ENCODE measurements at regions not wholly inside any gene's neighbourhood (a gene's known extent, or its start where the extent isn't known, plus 50 kb on each side); places are given as distances from the start of the nearest gene placed in this dataset.

DNA sequence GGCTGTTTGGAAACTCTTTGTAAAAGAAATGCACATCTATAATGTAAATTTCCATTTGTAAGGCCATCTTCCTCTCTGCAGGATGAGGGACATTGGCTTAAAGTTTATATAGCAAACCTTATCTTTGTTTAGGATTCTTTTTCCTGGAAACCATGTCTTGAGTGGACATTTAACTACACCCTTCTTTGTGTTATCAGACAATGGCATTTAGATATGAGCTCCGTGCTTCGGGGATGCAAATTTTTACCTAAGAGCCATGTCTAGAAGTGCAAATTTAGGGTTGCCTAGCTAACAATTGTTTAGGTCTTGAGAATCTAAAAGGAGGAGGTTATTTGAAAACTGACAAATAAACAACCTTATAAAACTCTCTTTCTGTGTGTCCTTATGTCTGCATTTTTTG lies 623.8 kb downstream of the MMUT start:
- H3K27ac ChIP-seq (ENCODE audit: insufficient read length, low read depth, low read length): no peak overlapping the region
- TF ChIP-seq, protein P1, sequence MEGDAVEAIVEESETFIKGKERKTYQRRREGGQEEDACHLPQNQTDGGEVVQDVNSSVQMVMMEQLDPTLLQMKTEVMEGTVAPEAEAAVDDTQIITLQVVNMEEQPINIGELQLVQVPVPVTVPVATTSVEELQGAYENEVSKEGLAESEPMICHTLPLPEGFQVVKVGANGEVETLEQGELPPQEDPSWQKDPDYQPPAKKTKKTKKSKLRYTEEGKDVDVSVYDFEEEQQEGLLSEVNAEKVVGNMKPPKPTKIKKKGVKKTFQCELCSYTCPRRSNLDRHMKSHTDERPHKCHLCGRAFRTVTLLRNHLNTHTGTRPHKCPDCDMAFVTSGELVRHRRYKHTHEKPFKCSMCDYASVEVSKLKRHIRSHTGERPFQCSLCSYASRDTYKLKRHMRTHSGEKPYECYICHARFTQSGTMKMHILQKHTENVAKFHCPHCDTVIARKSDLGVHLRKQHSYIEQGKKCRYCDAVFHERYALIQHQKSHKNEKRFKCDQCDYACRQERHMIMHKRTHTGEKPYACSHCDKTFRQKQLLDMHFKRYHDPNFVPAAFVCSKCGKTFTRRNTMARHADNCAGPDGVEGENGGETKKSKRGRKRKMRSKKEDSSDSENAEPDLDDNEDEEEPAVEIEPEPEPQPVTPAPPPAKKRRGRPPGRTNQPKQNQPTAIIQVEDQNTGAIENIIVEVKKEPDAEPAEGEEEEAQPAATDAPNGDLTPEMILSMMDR (conservative IDR thresholded peaks at IDR 0.05): no peak

More for the DNA sequence above, 623.8 kb downstream of the MMUT start:
- Histone ChIP-seq H3K23me2 (ENCODE audit: insufficient read length, low read depth, low read length, poor library complexity, severe bottlenecking) (no peaks in the 10 kb centered on the region), H3T11ph (ENCODE audit: low read length) (no peak overlapping the region), H2BK15ac (ENCODE audit: low read depth, low read length) (no peak overlapping the region), H3K23ac (ENCODE audit: insufficient read length, low read depth, low read length) (no peak overlapping the region), H2AFZ (ENCODE audit: low read length) (no peak overlapping the region), H3K18ac (ENCODE audit: insufficient read length, low read depth, low read length) (no peak overlapping the region), H4K8ac (replicated peaks; ENCODE audit: insufficient read length, low read depth, low read length) (no peak overlapping the region), H4K91ac (ENCODE audit: insufficient read length, low read depth, low read length) (no peak overlapping the region), H2BK20ac (ENCODE audit: low read depth, low read length, poor library complexity, severe bottlenecking) (no peak overlapping the region), H2BK12ac (ENCODE audit: insufficient read length, low read depth, low read length) (no peak overlapping the region), H3K4ac (ENCODE audit: low read depth, low read length) (no peak overlapping the region), H3K4me2 (ENCODE audit: insufficient read depth, insufficient read length, low read length) (no peak overlapping the region), H4K20me1 (ENCODE audit: control insufficient read depth, insufficient read depth, insufficient read length) (no peaks in the 10 kb centered on the region), H2BK120ac (ENCODE audit: low read depth, low read length, poor library complexity, severe bottlenecking) (no peak overlapping the region), H3K9ac (ENCODE audit: extremely low read depth, insufficient read length, low read length) (no peak overlapping the region), H3K79me2 (ENCODE audit: insufficient read depth, low read length) (no peaks in the 10 kb centered on the region), H3K14ac (ENCODE audit: insufficient read depth, low read length) (no peak overlapping the region), H3K9me3 (ENCODE audit: control insufficient read depth, low read depth, low read length) (no peaks in the 10 kb centered on the region), H3K4me1 (ENCODE audit: insufficient read depth, low read length) (no peaks in the 10 kb centered on the region; the same call in 1 of the 2 replicates), H2AK5ac (ENCODE audit: insufficient read length, low read length) (no peak overlapping the region), H3K56ac (ENCODE audit: insufficient read length, low read depth, low read length) (no peak overlapping the region), H3K79me1 (ENCODE audit: insufficient read depth, low read depth, low read length, poor library complexity, severe bottlenecking) (no peaks in the 10 kb centered on the region), H3K27me3 (ENCODE audit: insufficient read depth, low read length) (no peaks in the 10 kb centered on the region), H4K5ac (ENCODE audit: insufficient read length, low read depth, low read length) (no peak overlapping the region), H2BK5ac (ENCODE audit: insufficient read length, low read length) (no peak overlapping the region)
- H3K4me3 Mint-ChIP-seq: no peak overlapping the region
- H3K27ac Mint-ChIP-seq: peak overlapping the region; percentile 29 to 91 (median 89); a peak in 6 of 7 replicates
- peaks cover 21 to 37% (median 24%) of the 10 kb centered on the region in 3 experiments for H3K36me3 Mint-ChIP-seq (ENCODE audit: insufficient read depth in 1 of 3, low read depth in 3 of 3)
- no peaks in the 10 kb centered on the region for H3K27me3 Mint-ChIP-seq (ENCODE audit: low read depth)
- WGBS (ENCODE audit: extremely low coverage, insufficient read length, low lambda C conversion rate): no CpG with 5 or more reads among the region's 2 CpGs
- H3K4me1 Mint-ChIP-seq: peaks cover 21% of the 10 kb centered on the region in 2 experiments
- DNase-seq: no peak
- peaks cover 28 to 32% of the 10 kb centered on the region in 2 experiments for H3K9me3 Mint-ChIP-seq

All from H9 (cell line).